GM18951 (cell line): ENCODE measurements at regions not wholly inside any gene's neighbourhood (a gene's known extent, or its start where the extent isn't known, plus 50 kb on each side); places are given as distances from the start of the nearest gene placed in this dataset.

Source experiments
- POLR2A ChIP-seq: IDR thresholded peaks from 4 replicates; pipeline ENCODE4 v1.6.1; 2011; ENCODE audit warnings: mild to moderate bottlenecking; ENCODE audit not compliant: insufficient read length, insufficient read depth; ENCODE audit errors: extremely low read depth
- in situ Hi-C: fragments of 300-500 bp; cut with MboI; formaldehyde crosslinking; loops from one replicate; pipeline ENCODE4 v1.12.0; 2022; ENCODE audit warnings: low sequenced_read_pairs, mixed read lengths, inconsistent platforms; ENCODE audit not compliant: unreplicated experiment

GRCh38 chr2:164134336-164134735 lies 398.5 kb upstream of the FIGN start:
- no peak for TF ChIP-seq POLR2A
- in situ Hi-C loops = no loop called here

DNA sequence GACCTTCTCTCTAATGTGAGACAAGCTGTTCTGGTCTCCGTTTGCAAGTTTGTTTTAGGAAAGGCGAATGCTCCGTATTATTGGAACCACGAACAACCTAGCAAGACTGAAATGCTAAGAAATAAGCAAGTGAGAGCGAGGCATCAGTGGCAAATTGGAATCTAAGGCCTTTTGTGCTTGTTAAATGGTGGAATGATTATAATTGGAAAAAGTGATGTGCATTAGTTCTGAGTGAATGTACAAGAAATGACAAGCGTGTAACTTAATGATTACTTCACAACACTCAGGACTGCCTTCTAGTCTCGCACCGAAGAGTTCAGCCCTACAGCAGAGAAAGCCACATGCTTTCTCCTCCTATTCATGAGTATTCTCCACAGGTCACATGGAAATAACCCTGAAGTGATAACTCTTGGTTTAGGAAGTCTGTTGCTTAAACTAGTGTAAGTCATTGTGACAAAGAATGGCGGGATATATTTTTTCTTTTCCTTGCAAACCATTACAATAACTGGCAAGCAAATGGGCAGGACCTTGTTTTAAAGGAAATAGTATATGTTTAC lies 392.2 kb upstream of the FIGN start:
- no peak for TF ChIP-seq POLR2A
- in situ Hi-C loops = no loop called here

DNA sequence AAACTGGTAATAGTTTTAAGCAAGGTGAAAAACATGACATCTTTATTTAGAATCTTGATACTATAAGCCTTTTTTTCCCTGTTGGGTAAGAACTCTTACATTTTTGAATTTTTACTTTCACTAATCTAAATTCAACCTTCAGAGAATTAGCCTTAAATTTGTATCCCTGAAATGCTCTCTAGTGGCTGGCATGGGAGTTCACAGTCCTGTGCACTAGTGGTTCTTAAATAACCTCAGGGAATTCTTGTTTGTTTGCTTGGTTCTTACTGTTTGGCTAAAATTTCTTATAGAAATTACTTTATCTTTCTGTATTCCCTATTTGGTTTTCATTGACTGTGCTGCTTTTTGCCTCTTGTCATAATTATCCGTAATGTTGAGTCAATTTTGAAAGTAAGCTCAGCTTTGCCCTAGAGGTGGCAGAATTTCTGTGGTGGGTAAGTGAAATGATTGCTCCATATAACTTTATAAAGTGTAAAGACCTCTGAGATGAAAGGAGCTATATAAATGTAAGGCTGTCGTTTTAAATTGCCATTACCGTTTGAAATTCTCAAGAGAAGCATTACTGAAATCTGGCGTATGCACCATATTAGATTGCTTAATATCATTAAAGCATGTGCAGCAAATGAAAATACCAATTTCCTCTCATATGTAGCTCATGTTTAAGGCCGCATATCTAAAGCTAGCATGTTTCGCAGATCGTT lies 391.3 kb upstream of the FIGN start:
- in situ Hi-C loops = no loop called here
- no peak for TF ChIP-seq POLR2A

DNA sequence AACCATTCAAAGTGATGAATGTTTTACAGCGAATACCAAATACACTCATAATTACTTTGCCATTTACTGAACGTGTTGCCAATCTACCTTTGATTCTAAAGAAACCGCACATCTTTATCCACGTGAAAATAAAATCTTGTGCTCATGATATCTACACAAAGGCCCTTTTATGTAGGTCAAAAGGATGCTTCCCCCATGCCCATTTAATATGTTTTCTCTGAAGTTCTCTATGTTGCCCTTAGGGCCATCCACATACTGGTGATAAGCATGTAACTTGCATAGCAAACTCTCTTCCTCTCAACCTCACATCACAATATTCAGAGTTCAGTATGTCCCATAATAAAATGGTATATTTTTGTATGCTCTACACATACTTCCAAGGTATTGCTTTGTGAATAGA lies 380.0 kb upstream of the FIGN start:
- TF ChIP-seq POLR2A = no peak
- in situ Hi-C loops = no loop called here

GRCh38 chr2:164114937-164115336 lies 379.1 kb upstream of the FIGN start:
- no peak for TF ChIP-seq POLR2A
- in situ Hi-C loops = no loop called here

- in situ Hi-C loops = no loop called here
- TF ChIP-seq POLR2A = no peak
Measured at GRCh38 chr2:164112105-164112504, 376.3 kb upstream of the FIGN start.

DNA sequence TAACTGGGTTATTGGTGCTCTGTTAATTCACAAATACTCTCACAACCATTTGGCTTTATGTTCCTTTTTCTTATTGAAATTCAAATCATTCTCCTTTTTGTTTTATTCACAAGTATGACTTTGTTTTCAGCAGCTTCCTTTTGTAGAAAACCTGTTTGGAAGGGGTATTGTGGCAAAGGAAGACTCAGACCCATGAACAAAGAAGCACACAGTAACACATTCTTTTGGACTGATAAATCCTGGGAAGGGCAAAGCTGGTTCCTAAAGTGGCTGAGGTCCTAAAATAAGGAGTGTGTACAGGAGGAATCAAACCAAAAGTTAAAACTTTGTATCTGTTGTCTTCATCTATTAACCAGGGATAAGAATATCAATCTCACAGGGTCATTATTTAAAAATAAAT lies 374.7 kb upstream of the FIGN start:
- in situ Hi-C loops = no loop called here

GRCh38 chr2:164109006-164109405 lies 373.2 kb upstream of the FIGN start:
- TF ChIP-seq POLR2A = no peak
- in situ Hi-C loops = no loop called here

More for the DNA sequence above, 374.7 kb upstream of the FIGN start:
- no peak for TF ChIP-seq POLR2A

DNA sequence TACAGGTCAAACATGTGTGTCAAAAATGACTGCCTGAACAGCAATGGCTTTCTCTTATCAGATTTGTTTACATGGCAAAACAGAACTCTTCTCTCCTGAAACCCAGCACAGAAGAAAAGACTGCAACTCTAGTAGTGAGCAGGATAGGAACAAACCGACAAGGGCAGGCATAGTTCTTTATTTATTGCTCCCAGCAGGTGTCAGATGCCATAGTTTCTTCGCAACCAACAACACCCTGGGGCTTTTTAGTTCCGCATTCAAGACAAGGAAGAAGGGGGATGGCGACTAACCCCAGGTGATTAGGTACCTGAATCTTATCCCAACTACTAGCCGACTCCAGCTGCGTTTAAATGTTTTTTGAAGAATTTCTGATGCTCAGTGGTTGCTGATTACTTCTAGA lies 367.5 kb upstream of the FIGN start:
- no peak for TF ChIP-seq POLR2A
- in situ Hi-C loops = no loop called here

DNA sequence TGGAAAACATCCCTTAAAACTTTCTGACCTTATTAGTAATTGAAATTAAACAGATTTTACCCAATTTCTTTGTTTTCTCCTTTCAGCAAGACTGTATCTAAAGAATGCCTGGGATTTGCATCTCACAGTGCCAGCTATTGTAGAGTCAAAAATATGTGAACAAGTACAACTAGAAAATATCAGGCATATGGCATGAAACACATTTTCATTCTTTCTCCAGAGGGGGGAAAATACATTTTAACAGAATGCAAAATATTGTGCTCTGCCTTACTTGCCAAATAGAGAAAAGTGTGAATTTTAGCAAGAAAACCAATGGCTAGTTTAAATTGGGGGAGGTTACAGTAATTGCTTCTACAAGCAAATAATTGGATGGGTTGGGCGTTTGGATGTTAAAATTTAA lies 366.6 kb upstream of the FIGN start:
- TF ChIP-seq POLR2A = no peak
- in situ Hi-C loops = no loop called here

DNA sequence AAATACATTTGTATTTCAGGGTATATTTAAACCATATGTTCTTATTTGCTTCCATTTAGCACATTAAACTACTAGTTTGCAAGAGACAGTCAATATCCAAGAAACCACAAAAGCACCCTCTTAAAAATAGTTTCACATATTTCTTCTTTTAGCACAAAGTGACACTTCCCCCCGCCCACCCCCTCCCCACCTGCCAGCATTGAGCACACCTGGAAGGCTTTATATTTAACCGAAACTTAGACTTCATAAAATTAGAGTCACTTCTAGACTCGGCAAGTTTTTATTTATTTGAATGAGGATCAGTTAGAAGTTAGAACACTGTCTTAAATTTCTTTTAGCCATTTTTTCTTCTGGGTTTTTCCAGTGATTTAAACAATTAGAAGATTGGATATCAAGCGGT lies 355.9 kb upstream of the FIGN start:
- in situ Hi-C loops = no loop called here
- TF ChIP-seq POLR2A = no peak

- no peak for TF ChIP-seq POLR2A
Measured at GRCh38 chr2:164090533-164090932, 354.7 kb upstream of the FIGN start.

GRCh38 chr2:164084066-164084465 lies 348.3 kb upstream of the FIGN start:
- in situ Hi-C loops = no loop called here
- TF ChIP-seq POLR2A = no peak

More at GRCh38 chr2:164090533-164090932, 354.7 kb upstream of the FIGN start:
- in situ Hi-C loops = no loop called here

DNA sequence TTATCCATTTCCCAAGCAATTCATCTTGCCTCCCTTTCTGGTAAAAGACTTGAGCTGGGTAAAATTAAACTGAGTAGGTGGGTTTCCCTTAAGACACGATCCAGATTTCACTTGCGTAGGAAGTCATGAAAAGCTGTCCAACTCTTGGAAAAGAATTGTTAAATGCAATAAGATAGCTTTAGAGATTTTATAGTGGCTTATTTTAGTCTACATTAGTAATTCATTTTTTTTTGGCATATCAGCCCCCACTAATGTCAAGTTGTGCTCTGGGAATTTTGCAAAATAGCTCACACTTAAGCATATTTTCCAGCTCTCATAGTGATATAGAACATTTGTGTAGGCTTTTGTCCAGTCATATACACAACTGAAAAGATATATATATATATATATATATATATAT lies 344.7 kb upstream of the FIGN start:
- in situ Hi-C loops = no loop called here
- no peak for TF ChIP-seq POLR2A
